LNCaP clone FGC (cell line): ENCODE measurements at regions not wholly inside any gene's neighbourhood (a gene's known extent, or its start where the extent isn't known, plus 50 kb on each side); places are given as distances from the start of the nearest gene placed in this dataset.

Source experiments
- DNase-seq: peaks from one replicate; pipeline ENCODE4 v3.0.0-alpha.2; 2011; ENCODE audit warnings: low read depth
- H3K4me3 ChIP-seq: 2 replicates; pipeline ENCODE4 v1.5.1; 2011; ENCODE audit warnings: mild to moderate bottlenecking, low read depth, low read length, control low read depth
- TF ChIP-seq, protein P1 (sequence below): IDR thresholded peaks from 2 replicates; pipeline ENCODE4 v1.5.1; 2012; ENCODE audit warnings: mild to moderate bottlenecking; ENCODE audit not compliant: control insufficient read depth, insufficient read depth; ENCODE audit errors: extremely low read depth

DNA sequence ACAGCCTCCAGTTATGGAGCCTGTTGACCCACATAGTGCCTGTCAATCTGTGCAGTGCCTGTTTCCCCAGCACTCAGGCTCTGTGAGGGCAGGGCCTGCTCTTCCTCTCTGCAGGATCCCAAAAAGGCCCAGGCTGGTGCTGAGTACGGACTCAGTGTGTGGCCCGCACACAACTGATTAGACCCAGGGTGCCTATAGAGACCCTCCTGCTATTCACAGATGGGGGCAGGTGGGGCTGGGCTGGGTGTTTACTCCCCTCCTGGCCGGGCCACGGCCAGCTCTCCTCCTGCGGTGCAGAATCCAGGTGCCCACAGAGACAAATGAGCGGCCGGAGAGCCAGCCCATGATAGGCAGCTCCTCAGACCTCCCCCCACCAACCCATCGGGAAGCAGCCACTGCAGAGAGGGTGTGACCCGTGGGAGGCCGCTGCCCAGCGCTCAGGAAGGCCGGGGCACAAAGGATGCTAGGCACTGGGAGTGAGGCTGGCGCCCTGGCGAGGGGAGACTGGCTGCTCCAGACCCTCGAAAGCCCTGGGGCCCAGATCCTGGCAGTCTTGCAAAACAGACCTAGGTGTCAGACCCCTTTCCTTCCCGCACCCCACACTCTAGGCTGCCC is 239.0 kb downstream of the CTTN start:
- TF ChIP-seq, protein P1, sequence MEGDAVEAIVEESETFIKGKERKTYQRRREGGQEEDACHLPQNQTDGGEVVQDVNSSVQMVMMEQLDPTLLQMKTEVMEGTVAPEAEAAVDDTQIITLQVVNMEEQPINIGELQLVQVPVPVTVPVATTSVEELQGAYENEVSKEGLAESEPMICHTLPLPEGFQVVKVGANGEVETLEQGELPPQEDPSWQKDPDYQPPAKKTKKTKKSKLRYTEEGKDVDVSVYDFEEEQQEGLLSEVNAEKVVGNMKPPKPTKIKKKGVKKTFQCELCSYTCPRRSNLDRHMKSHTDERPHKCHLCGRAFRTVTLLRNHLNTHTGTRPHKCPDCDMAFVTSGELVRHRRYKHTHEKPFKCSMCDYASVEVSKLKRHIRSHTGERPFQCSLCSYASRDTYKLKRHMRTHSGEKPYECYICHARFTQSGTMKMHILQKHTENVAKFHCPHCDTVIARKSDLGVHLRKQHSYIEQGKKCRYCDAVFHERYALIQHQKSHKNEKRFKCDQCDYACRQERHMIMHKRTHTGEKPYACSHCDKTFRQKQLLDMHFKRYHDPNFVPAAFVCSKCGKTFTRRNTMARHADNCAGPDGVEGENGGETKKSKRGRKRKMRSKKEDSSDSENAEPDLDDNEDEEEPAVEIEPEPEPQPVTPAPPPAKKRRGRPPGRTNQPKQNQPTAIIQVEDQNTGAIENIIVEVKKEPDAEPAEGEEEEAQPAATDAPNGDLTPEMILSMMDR, result no peak
- no peak overlapping the region for H3K4me3 ChIP-seq
- DNase-seq, result no peak

DNA sequence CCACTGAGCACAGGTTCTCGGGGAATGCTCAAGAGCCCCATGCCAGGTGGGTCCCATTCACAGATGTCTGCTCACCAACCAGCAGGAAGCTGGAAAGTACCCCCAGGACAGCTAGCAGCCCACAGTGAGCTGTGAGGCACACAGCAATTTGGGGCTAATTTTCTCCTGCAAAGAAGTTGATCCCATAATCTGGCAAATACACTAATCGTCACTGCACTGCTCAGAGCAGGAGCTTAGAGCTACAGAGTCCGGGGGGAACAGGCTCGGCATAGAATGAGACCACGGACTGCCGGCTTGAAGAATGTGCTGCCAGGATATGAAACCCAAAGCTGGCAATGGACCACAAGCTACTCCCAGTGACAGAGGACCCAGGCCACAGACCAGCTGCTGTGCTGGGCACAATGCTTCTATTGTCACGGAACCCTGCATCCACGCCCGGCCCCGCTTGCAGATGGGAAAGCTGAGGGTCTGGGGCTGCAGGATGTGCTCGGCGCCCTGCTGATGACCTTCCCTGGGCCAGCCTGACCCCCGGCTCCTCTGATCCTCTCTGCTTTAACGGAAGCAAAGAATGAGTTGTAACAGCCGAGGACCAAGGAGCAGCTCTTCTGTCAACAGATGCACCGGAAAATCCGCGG is 239.7 kb downstream of the CTTN start:
- TF ChIP-seq, protein P1, result no peak
- H3K4me3 ChIP-seq, result no peak overlapping the region
- DNase-seq, result no peak

DNA sequence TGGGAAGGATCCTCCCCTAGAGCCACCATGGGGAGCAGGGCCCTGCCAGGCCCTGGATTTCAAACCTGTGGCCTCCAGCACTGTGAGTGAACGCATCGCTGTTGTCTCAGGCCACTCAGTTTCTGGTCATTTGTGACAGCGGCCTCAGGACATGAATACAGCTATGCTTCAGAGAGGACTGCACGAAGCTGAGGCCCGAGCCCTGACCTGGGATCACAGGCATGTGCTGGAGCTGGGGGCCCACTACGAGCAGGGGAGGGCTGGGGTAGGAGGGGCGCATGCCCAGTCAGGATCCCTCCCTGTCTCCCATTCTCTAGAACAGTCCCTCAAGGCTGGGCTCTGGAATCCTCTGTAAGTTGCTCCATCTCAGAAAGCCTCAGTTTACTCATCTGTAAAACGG is 242.1 kb downstream of the CTTN start:
- H3K4me3 ChIP-seq, result no peak overlapping the region
- TF ChIP-seq, protein P1, result no peak
- DNase-seq, result no peak

DNA sequence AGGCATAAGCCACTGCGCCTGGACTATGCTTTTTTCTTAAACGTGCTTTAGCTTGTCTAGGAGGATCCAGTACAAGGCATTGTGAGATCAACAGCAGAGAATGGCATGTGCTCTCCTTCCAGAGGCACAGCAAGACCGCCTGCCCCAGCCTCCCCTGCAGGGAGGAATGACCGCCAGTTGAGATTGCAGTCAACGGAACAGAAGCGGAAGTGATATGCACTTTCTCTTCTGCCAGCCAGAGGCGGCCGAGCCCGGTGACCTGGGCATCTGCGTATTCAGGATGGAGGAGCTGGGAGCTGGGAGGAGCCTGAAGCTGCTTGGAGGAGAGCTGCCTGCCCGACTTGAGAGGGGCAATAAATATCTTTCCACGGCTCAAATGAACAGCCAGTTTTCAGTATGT is 243.0 kb downstream of the CTTN start:
- TF ChIP-seq, protein P1, result no peak
- no peak for DNase-seq
- no peak overlapping the region for H3K4me3 ChIP-seq

DNA sequence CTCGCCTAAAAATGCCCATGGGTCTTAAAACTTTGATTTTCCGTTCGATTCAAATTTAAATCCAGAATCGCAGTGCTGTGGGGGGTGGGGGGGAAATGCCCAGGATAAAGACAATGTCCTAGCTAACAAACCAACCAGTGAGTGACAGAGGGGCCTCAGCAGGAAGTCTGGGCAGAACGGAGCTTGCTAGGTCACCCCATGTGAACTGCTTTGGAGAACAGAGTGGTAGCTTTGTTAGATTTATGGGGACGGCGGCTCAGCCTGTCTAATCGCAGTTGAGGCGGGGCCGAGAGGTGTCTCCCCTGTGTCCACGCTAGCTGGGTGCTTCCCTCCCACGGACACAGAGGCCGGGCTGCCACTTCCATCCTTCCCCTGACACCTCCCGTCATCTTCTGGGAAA is 243.9 kb downstream of the CTTN start:
- H3K4me3 ChIP-seq, result no peak overlapping the region
- TF ChIP-seq, protein P1, result no peak
- no peak for DNase-seq

DNA sequence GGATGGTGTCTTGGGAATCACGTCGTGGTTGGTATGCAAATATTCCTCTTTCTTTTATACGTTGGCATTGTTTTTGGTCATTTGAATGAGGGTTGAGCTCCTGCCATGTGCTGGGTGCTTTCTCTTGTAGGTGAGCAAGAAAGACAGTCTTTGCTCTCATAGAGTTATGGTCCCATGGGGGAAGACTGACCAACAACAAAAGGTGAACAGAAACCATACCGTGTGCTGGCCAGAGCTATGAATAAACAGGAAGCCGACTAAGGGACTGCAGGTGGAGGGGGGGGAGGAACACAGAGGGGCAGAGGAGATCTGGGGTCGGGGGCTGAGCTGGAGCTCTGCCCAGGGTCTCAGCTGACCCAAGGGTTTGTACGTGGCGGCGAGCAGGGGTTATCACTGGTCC is 245.3 kb downstream of the CTTN start:
- H3K4me3 ChIP-seq, result no peak overlapping the region
- no peak for DNase-seq
- TF ChIP-seq, protein P1, result no peak
